Ovary (tissue), 3 donors: ENCODE measurements at regions not wholly inside any gene's neighbourhood (a gene's known extent, or its start where the extent isn't known, plus 50 kb on each side); places are given as distances from the start of the nearest gene placed in this dataset.

Experiments used
- EP300 ChIP-seq: sonication (generic); formaldehyde crosslinking; IDR thresholded peaks from one replicate; pipeline ENCODE4 v1.6.1; 2017; ENCODE audit warnings: antibody characterized with exemption
- POLR2A ChIP-seq: fragments of 450-650 bp; IDR thresholded peaks from one replicate; pipeline ENCODE4 v1.6.1; 2017; ENCODE audit warnings: antibody characterized with exemption, mild to moderate bottlenecking, moderate library complexity
- TF ChIP-seq, protein P1 (sequence below), 3 donors: fragments of 450-650 bp in 2 of 3; fragments of 200-600 bp in 1 of 3; IDR thresholded peaks; one replicate each; pipeline versions ENCODE4 v1.5.1 to v1.8.0; 2016 to 2022; ENCODE audit warnings: antibody characterized with exemption in 3 of 3, mild to moderate bottlenecking in 1 of 3
- donor health status: DM: no; HTN: no; CAD: no.

DNA sequence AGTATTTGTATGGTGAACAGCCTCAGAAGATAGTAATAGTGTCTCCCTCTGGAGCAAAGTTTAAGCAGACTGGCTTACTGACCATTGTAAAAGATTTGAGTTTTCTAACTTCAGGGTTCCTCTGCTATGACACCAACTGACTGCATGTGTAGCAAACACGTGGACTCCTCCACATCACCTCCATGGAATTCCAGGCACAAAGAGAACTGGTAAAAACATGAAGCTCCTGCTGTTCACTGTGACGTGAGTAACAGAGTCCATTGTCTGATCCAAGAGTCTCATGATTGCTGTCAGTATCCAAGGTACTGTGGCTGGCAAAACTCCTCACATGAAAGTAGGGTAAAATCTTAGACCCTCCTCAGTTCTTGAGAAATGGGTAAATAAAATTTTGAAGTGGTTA is 107.6 kb upstream of the FAM9B start:
- TF ChIP-seq, protein P1, sequence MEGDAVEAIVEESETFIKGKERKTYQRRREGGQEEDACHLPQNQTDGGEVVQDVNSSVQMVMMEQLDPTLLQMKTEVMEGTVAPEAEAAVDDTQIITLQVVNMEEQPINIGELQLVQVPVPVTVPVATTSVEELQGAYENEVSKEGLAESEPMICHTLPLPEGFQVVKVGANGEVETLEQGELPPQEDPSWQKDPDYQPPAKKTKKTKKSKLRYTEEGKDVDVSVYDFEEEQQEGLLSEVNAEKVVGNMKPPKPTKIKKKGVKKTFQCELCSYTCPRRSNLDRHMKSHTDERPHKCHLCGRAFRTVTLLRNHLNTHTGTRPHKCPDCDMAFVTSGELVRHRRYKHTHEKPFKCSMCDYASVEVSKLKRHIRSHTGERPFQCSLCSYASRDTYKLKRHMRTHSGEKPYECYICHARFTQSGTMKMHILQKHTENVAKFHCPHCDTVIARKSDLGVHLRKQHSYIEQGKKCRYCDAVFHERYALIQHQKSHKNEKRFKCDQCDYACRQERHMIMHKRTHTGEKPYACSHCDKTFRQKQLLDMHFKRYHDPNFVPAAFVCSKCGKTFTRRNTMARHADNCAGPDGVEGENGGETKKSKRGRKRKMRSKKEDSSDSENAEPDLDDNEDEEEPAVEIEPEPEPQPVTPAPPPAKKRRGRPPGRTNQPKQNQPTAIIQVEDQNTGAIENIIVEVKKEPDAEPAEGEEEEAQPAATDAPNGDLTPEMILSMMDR (IDR thresholded peaks at IDR 0.05): no peak
- TF ChIP-seq POLR2A: no peak
- TF ChIP-seq EP300: no peak
